NB4 (cell line): ENCODE measurements at regions not wholly inside any gene's neighbourhood (a gene's known extent, or its start where the extent isn't known, plus 50 kb on each side); places are given as distances from the start of the nearest gene placed in this dataset.

ENCODE experiments used
- CTCF ChIP-seq: IDR thresholded peaks from one replicate; pipeline ENCODE4 v1.5.1; 2012; ENCODE audit warnings: low read depth, low read length
- MAX ChIP-seq: IDR thresholded peaks from 2 replicates; pipeline ENCODE4 v1.6.1; 2011; ENCODE audit warnings: low read depth, low read length

- TF ChIP-seq CTCF (peak; percentile 65), MAX (0 out of 2 replicates have a peak, but pooled peaks have one; percentile 17)
Observed at GRCh38 chr10:52883996-52884871, 111.7 kb upstream of the MBL2 start.
